GM19328 (cell line): ENCODE measurements at regions not wholly inside any gene's neighbourhood (a gene's known extent, or its start where the extent isn't known, plus 50 kb on each side); places are given as distances from the start of the nearest gene placed in this dataset.

ENCODE experiments used
- ATAC-seq: cut with Tn5 transposase; IDR thresholded peaks from one replicate; pipeline ENCODE4 v1.9.1; 2021; ENCODE audit warnings: mild to moderate bottlenecking, moderate library complexity; ENCODE audit not compliant: unreplicated experiment

- ATAC-seq, result no peak
These were observed 274.2 kb upstream of the LRATD1 start for GRCh38 chr2:14358339-14358738.

- no peak for ATAC-seq
These were observed 273.7 kb upstream of the LRATD1 start for GRCh38 chr2:14358774-14359173.

- ATAC-seq, result no peak
These were observed 269.4 kb upstream of the LRATD1 start for GRCh38 chr2:14363137-14363536.

- ATAC-seq, result no peak
These were observed 268.5 kb upstream of the LRATD1 start for GRCh38 chr2:14363976-14364375.

GRCh38 chr2:14364471-14364870 lies 268.0 kb upstream of the LRATD1 start:
- ATAC-seq, result no peak

- no peak for ATAC-seq
These were observed 247.5 kb upstream of the LRATD1 start for GRCh38 chr2:14385043-14385442.

GRCh38 chr2:14387332-14387731 lies 245.2 kb upstream of the LRATD1 start:
- ATAC-seq, result no peak

GRCh38 chr2:14388724-14389123 lies 243.8 kb upstream of the LRATD1 start:
- no peak for ATAC-seq

GRCh38 chr2:14396533-14397083 lies 235.9 kb upstream of the LRATD1 start:
- ATAC-seq, result no peak

GRCh38 chr2:14398641-14399040 lies 233.9 kb upstream of the LRATD1 start:
- ATAC-seq, result no peak

- ATAC-seq, result no peak
These were observed 230.6 kb upstream of the LRATD1 start for GRCh38 chr2:14401873-14402272.

- no peak for ATAC-seq
These were observed 223.8 kb upstream of the LRATD1 start for GRCh38 chr2:14408695-14409094.

GRCh38 chr2:14417551-14417950 lies 215.0 kb upstream of the LRATD1 start:
- no peak for ATAC-seq

GRCh38 chr2:14418115-14418514 lies 214.4 kb upstream of the LRATD1 start:
- ATAC-seq, result no peak

- ATAC-seq, result no peak
These were observed 211.7 kb upstream of the LRATD1 start for GRCh38 chr2:14420851-14421250.

- no peak for ATAC-seq
These were observed 210.1 kb upstream of the LRATD1 start for GRCh38 chr2:14422426-14422825.

- ATAC-seq, result no peak
These were observed 209.2 kb upstream of the LRATD1 start for GRCh38 chr2:14423145-14423906.

GRCh38 chr2:14424478-14425390 lies 207.8 kb upstream of the LRATD1 start:
- peak; percentile 44 for ATAC-seq

- no peak for ATAC-seq
These were observed 206.6 kb upstream of the LRATD1 start for GRCh38 chr2:14425869-14426268.

- no peak for ATAC-seq
These were observed 204.5 kb upstream of the LRATD1 start for GRCh38 chr2:14428056-14428455.

GRCh38 chr2:14433946-14434495 lies 198.5 kb upstream of the LRATD1 start:
- ATAC-seq, result no peak
